Esophagus squamous epithelium (tissue), 4 donors: ENCODE measurements at regions not wholly inside any gene's neighbourhood (a gene's known extent, or its start where the extent isn't known, plus 50 kb on each side); places are given as distances from the start of the nearest gene placed in this dataset.

Experiments used
- POLR2A ChIP-seq, 4 donors: fragments of 450-650 bp; IDR thresholded peaks; one replicate each; pipeline ENCODE4 v1.6.1; 2017; ENCODE audit warnings: antibody characterized with exemption in 4 of 4, mild to moderate bottlenecking in 4 of 4, moderate library complexity in 3 of 4
- TF ChIP-seq, protein P1 (sequence below), 6 experiments: fragments of 450-650 bp in 4 of 6; fragments of 200-600 bp in 2 of 6; sonication (generic) in 2 of 6; IDR thresholded peaks; one replicate each; pipeline ENCODE4 v1.5.1; 2016 to 2019; ENCODE audit warnings: antibody characterized with exemption in 6 of 6, mild to moderate bottlenecking in 4 of 6, moderate library complexity in 4 of 6

GRCh38 chr6:122276637-122277036 is 122.8 kb upstream of the HSF2 start:
- TF ChIP-seq, protein P1, sequence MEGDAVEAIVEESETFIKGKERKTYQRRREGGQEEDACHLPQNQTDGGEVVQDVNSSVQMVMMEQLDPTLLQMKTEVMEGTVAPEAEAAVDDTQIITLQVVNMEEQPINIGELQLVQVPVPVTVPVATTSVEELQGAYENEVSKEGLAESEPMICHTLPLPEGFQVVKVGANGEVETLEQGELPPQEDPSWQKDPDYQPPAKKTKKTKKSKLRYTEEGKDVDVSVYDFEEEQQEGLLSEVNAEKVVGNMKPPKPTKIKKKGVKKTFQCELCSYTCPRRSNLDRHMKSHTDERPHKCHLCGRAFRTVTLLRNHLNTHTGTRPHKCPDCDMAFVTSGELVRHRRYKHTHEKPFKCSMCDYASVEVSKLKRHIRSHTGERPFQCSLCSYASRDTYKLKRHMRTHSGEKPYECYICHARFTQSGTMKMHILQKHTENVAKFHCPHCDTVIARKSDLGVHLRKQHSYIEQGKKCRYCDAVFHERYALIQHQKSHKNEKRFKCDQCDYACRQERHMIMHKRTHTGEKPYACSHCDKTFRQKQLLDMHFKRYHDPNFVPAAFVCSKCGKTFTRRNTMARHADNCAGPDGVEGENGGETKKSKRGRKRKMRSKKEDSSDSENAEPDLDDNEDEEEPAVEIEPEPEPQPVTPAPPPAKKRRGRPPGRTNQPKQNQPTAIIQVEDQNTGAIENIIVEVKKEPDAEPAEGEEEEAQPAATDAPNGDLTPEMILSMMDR (IDR thresholded peaks at IDR 0.05) = no peak
- TF ChIP-seq POLR2A (IDR thresholded peaks at IDR 0.05) = no peak
